Activated T-cell treated with anti-CD3 and anti-CD28 coated beads, Interleukin-2, amount 50 U/mL, for 4 hours (primary cell): ENCODE measurements at regions not wholly inside any gene's neighbourhood (a gene's known extent, or its start where the extent isn't known, plus 50 kb on each side); places are given as distances from the start of the nearest gene placed in this dataset.

ENCODE experiments used
- ATAC-seq, 2 donors: fragments of 200-7000 bp; cut with Tn5 transposase; one replicate each; pipeline ENCODE4 v1.10.0; 2021
- DNase-seq: peaks from one replicate; pipeline ENCODE4 v3.0.0-alpha.2; 2020
- H3K27me3 Mint-ChIP-seq: one replicate; pipeline ENCODE4 v1.8.0; 2021; ENCODE audit warnings: low read depth, mixed read lengths
- H3K36me3 Mint-ChIP-seq: one replicate; pipeline ENCODE4 v1.8.0; 2022; ENCODE audit warnings: mixed read lengths; ENCODE audit not compliant: insufficient read depth
- H3K4me1 Mint-ChIP-seq: one replicate; pipeline ENCODE4 v1.8.0; 2021; ENCODE audit warnings: low read depth, mixed read lengths
- H3K4me3 Mint-ChIP-seq: one replicate; pipeline ENCODE4 v1.8.0; 2021; ENCODE audit warnings: mild to moderate bottlenecking, moderate library complexity, mixed read lengths
- H3K9me3 Mint-ChIP-seq: one replicate; pipeline ENCODE4 v1.8.0; 2021; ENCODE audit warnings: mixed read lengths

DNA sequence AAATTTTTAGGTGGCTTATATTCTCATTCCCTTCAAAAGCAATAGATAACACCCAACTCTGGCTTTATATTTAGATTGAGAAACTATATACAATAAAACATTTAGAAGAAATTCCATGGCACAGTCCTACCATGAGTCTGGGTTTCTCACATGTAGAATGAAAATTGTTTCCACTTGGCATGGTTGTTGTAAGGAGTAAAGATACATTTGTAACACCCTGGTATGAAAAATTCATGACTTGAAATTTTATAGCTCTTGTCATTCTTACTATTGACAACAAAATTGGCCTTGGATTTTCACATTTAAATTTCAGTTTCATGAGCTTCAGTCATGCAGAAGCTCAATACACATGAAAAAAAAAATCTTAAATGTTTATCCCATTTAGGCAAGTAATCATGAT lies 92.5 kb upstream of the CBLN2 start:
- ATAC-seq (no peak), DNase-seq (no peak)
- Mint-ChIP-seq H3K4me1 (no peaks in the 10 kb centered on the region), H3K9me3 (no peaks in the 10 kb centered on the region), H3K36me3 (no peaks in the 10 kb centered on the region), H3K4me3 (no peak overlapping the region), H3K27me3 (no peaks in the 10 kb centered on the region)

DNA sequence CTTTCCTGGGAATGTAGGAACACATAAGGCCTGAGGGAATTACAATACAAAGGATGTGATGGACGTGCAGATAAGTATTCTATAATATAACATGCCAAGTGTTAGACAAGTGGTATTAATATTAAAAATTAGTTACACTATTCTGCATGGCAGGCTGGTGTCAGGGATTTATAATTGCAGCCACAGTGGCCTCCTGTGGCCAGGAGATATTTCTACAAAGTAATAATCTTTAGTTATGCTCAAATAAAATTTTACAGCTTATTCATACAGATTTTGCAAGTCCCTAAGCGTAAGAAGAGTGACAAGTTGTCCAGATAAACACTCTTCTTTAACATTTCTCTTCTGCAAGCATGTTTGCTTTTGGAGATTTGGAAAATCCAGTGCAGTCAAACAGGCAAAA lies 90.4 kb upstream of the CBLN2 start:
- no peak for ATAC-seq
- Mint-ChIP-seq H3K27me3 (no peaks in the 10 kb centered on the region), H3K36me3 (no peaks in the 10 kb centered on the region)

DNA sequence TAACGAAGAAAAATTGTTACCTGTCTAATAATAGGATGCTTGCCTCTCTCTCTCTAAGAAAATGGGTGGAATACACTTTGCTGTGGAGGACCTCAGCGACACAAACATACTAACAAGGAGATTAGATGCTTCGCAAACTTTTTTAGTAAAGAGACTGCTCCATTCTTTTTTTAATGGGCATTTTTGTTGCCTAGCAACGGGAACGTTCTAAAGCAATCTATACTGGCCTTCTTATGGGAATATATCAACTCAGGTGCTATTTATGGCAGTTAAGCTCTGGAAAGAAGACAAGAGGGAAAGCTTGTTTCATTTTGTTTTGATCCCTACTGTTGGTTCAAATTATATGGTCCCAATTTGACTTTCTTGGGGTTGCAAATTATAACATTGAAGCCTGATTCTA lies 86.8 kb upstream of the CBLN2 start:
- H3K4me1 Mint-ChIP-seq: no peaks in the 10 kb centered on the region
- no peaks in the 10 kb centered on the region for H3K36me3 Mint-ChIP-seq
- H3K27me3 Mint-ChIP-seq: no peaks in the 10 kb centered on the region
- ATAC-seq: no peak
- H3K4me3 Mint-ChIP-seq: no peak overlapping the region
- H3K9me3 Mint-ChIP-seq: peaks cover 3% of the 10 kb centered on the region
- no peak for DNase-seq

More for the DNA sequence above, 90.4 kb upstream of the CBLN2 start:
- DNase-seq: no peak
- no peak overlapping the region for H3K4me3 Mint-ChIP-seq
- no peaks in the 10 kb centered on the region for H3K4me1 Mint-ChIP-seq
- H3K9me3 Mint-ChIP-seq: no peaks in the 10 kb centered on the region

DNA sequence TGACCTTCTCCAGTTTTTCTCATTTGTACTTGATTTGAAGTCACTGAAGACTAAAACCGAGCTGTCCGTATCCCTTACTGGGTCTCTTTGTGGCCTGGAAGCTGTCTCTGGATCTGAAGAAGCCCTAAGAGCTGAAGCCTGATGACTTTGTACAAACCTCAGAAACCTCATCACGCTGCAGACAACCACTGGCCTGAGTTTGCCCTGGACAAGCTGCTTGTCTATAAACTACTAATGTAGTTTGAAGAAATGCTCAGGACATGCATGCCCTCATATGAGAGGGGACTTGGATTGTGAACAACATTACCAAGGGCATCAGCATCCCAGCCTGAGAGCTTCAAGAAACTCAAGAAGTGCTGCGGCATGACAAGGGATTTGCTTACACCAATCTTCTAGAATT lies 79.3 kb upstream of the CBLN2 start:
- H3K36me3 Mint-ChIP-seq: no peaks in the 10 kb centered on the region

DNA sequence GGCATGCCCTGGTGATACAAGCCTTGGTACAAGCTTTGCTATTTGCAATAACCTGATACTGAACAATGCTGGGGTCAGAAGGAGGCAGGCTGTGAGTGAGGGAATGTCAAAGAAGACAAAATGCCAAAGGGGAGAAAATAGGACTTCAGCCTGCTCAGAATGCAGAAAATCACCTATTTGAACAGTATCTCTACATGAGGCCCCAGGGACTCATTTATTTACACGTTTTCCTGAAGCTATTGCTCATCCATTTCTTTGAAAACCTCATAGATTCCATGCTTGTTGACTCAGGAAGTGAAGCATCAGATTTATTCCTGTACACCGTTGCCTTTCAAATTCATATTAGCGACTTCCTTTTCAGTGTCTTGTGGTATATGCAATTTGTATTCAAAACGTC lies 69.4 kb upstream of the CBLN2 start:
- peaks cover 5% of the 10 kb centered on the region for H3K9me3 Mint-ChIP-seq
- ATAC-seq (no peak), DNase-seq (no peak)
- no peaks in the 10 kb centered on the region for H3K27me3 Mint-ChIP-seq
- no peak overlapping the region for H3K4me3 Mint-ChIP-seq
- no peaks in the 10 kb centered on the region for H3K4me1 Mint-ChIP-seq
- H3K36me3 Mint-ChIP-seq: no peaks in the 10 kb centered on the region

More for the DNA sequence above, 79.3 kb upstream of the CBLN2 start:
- Mint-ChIP-seq H3K4me3 (no peak overlapping the region), H3K4me1 (no peaks in the 10 kb centered on the region), H3K27me3 (no peaks in the 10 kb centered on the region), H3K9me3 (peaks cover 3% of the 10 kb centered on the region)
- no peak for ATAC-seq
- DNase-seq: no peak

DNA sequence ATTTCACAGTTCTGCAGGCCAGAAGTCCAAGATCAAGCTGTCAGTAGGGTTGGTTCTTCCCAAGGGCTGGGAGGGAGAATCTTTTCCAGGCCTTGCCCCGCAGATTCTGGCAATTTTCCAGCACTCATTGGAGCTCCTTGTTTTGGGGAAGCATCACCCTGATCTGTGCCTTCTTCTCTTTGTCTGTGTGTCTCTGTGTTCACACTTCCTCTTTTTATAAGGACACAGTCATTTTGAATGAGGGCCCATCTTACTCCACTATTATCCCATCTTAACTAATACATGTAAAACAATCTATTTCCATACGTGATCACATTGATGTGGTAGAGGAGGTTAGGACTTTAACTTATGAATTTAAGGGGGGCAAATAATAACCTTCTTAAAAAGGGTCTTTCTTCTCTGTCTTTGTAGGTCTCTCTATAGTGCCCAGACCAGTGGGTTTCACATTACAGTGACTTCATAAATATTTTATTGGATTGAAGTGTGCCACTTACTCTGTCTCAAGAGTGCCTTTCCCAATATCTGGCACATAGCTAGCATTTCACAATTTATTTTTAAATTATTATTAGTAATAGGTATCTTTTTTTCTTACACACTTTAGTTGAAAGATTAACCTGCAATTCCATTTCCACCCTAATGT lies 68.9 kb upstream of the CBLN2 start:
- Mint-ChIP-seq H3K9me3 (peaks cover 5% of the 10 kb centered on the region), H3K36me3 (no peaks in the 10 kb centered on the region), H3K27me3 (no peaks in the 10 kb centered on the region), H3K4me3 (no peak overlapping the region), H3K4me1 (no peaks in the 10 kb centered on the region)
- ATAC-seq (no peak), DNase-seq (no peak)

DNA sequence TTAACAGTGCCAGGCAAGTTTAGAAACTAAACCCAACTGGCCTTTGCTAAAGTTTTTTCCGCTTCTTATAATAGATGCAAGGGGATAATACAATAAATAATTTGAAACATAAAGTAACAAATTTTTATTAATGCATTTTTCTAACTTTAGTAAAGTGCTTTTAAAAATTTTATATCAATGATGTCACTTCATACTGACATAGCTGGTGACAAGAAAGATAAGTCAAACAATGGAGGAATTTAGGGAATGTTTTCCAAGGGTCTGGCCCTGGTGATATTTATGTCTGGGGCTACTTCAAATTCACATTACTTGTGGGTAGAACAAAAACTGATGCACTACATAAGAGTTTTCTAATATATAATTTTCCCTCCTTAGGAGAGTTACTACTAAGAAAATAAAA lies 61.2 kb upstream of the CBLN2 start:
- H3K27me3 Mint-ChIP-seq: no peaks in the 10 kb centered on the region
- no peaks in the 10 kb centered on the region for H3K36me3 Mint-ChIP-seq
- DNase-seq (no peak), ATAC-seq (no peak)
- no peaks in the 10 kb centered on the region for H3K4me1 Mint-ChIP-seq
- no peak overlapping the region for H3K4me3 Mint-ChIP-seq
- peaks cover 5% of the 10 kb centered on the region for H3K9me3 Mint-ChIP-seq

DNA sequence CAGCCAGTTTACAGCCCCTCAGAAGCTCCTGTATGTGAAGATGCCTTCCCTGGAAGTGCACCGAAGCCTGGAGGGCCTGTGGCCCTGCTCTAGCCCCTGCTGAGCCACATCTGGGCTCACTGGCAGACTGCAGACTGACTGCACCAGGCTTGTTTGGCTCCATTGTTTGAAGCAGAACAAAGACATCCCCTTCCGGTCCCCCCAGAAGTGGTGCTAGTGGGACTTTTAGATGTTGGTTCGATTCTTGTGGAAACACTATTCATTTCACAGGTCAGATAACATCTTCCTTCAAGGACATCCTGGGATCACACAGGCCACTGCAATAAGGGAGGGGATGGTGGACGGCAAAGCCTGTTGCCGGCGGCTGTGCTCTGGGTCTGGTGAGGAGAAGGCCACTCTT lies 57.8 kb upstream of the CBLN2 start:
- no peaks in the 10 kb centered on the region for H3K4me1 Mint-ChIP-seq
- no peak overlapping the region for H3K4me3 Mint-ChIP-seq
- ATAC-seq (no peak), DNase-seq (no peak)
- H3K27me3 Mint-ChIP-seq: no peaks in the 10 kb centered on the region
- H3K36me3 Mint-ChIP-seq: no peaks in the 10 kb centered on the region
- H3K9me3 Mint-ChIP-seq: peaks cover under 1% of the 10 kb centered on the region

DNA sequence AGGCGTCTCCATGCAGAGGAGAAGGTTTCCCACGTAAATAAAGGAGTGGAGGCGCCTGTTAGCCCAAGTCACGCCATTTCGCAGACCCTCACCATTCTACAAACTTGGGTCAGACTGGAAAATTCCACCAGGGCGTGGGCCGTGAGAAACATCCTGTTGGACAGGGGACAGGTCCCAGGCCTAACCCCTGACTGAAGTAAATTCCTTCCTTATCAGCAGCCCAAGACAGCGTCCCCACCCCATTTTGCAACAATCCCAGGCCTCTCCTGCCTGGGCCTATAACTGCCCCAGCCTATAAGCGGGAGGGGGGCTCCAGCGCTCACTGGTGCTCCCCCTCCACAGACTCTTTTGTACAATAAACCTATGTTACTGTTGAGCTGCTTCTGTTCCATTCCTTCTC lies 57.3 kb upstream of the CBLN2 start:
- ATAC-seq: no peak
- H3K9me3 Mint-ChIP-seq: peaks cover 5% of the 10 kb centered on the region

More for the DNA sequence above, 57.3 kb upstream of the CBLN2 start:
- H3K4me3 Mint-ChIP-seq: no peak overlapping the region
- H3K4me1 Mint-ChIP-seq: no peaks in the 10 kb centered on the region
- no peak for DNase-seq
- no peaks in the 10 kb centered on the region for H3K27me3 Mint-ChIP-seq
- H3K36me3 Mint-ChIP-seq: no peaks in the 10 kb centered on the region
